Stimulated activated naive CD4-positive, alpha-beta T cell treated with Interleukin-2 at 50 U/mL for 16 hours (primary cell): ENCODE measurements at regions not wholly inside any gene's neighbourhood (a gene's known extent, or its start where the extent isn't known, plus 50 kb on each side); places are given as distances from the start of the nearest gene placed in this dataset.
"Not testable (repeated sequence)": the region's sequence is repeated elsewhere in the genome, so short reads cannot be mapped to it uniquely, and the experiment has no call there.

Experiments used
- DNase-seq: peaks from one replicate; lab custom pipeline; 2025; lab: John Stamatoyannopoulos, UW

- no peak for DNase-seq
Measured at GRCh38 chr14:66216763-66217162, 269.4 kb upstream of the CCDC196 start.

GRCh38 chr14:66219886-66220285 lies 266.3 kb upstream of the CCDC196 start:
- no peak for DNase-seq

GRCh38 chr14:66224492-66225178 lies 261.5 kb upstream of the CCDC196 start:
- DNase-seq, result no peak

- no peak for DNase-seq
Measured at GRCh38 chr14:66225337-66225736, 260.8 kb upstream of the CCDC196 start.

GRCh38 chr14:66228267-66228970 lies 257.8 kb upstream of the CCDC196 start:
- no peak for DNase-seq

- no peak for DNase-seq
Measured at GRCh38 chr14:66231820-66232219, 254.4 kb upstream of the CCDC196 start.

- no peak for DNase-seq
Measured at GRCh38 chr14:66233591-66233990, 252.6 kb upstream of the CCDC196 start.

- no peak for DNase-seq
Measured at GRCh38 chr14:66234411-66234810, 251.8 kb upstream of the CCDC196 start.

- no peak for DNase-seq
Measured at GRCh38 chr14:66237741-66238140, 248.4 kb upstream of the CCDC196 start.

GRCh38 chr14:66238969-66239368 lies 247.2 kb upstream of the CCDC196 start:
- DNase-seq, result no peak

- no peak for DNase-seq
Measured at GRCh38 chr14:66239589-66239988, 246.6 kb upstream of the CCDC196 start.

- no peak for DNase-seq
Measured at GRCh38 chr14:66240105-66240504, 246.1 kb upstream of the CCDC196 start.

GRCh38 chr14:66242001-66242400 lies 244.2 kb upstream of the CCDC196 start:
- no peak for DNase-seq

- no peak for DNase-seq
Measured at GRCh38 chr14:66244834-66245233, 241.3 kb upstream of the CCDC196 start.

- DNase-seq, result no peak
Measured at GRCh38 chr14:66247662-66248193, 238.4 kb upstream of the CCDC196 start.

GRCh38 chr14:66248256-66248655 lies 237.9 kb upstream of the CCDC196 start:
- no peak for DNase-seq

GRCh38 chr14:66249544-66249943 lies 236.6 kb upstream of the CCDC196 start:
- DNase-seq, result no peak

- DNase-seq, result no peak
Measured at GRCh38 chr14:66254038-66254437, 232.1 kb upstream of the CCDC196 start.

GRCh38 chr14:66268802-66269334 lies 217.3 kb upstream of the CCDC196 start:
- no peak for DNase-seq

GRCh38 chr14:66272221-66272620 lies 213.9 kb upstream of the CCDC196 start:
- no peak for DNase-seq

- no peak for DNase-seq
Measured at GRCh38 chr14:66273261-66273832, 212.8 kb upstream of the CCDC196 start.

GRCh38 chr14:66278418-66278817 lies 207.8 kb upstream of the CCDC196 start:
- not testable (repeated sequence) for DNase-seq
